Embryonic facial prominence (tissue), 1 donor: ENCODE measurements at regions not wholly inside any gene's neighbourhood (a gene's known extent, or its start where the extent isn't known, plus 50 kb on each side); places are given as distances from the start of the nearest gene placed in this dataset.

Source experiments
- DNase-seq: peaks from one replicate; pipeline ENCODE4 v3.0.0-alpha.2; 2016; ENCODE audit errors: extremely low spot score

DNA sequence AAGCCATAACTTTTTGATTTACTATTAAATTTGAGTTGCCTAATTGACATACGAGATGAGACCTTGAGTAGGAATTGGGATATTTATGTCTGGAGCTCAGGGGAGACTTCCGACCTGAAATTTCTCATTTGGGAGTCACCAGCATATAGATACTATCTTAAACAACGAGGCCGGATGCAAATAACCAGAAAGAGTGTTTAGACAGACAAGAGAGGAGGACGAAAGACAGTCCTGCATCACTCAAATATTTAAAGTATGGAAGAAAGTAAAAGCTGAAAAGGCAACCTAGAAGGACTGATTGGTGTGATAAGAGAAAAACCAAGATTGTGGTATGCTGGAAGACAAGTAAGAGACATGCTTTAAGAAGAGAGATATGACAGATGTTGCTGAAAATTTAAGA, 675.0 kb upstream of the NUDT12 start:
- no peak for DNase-seq

DNA sequence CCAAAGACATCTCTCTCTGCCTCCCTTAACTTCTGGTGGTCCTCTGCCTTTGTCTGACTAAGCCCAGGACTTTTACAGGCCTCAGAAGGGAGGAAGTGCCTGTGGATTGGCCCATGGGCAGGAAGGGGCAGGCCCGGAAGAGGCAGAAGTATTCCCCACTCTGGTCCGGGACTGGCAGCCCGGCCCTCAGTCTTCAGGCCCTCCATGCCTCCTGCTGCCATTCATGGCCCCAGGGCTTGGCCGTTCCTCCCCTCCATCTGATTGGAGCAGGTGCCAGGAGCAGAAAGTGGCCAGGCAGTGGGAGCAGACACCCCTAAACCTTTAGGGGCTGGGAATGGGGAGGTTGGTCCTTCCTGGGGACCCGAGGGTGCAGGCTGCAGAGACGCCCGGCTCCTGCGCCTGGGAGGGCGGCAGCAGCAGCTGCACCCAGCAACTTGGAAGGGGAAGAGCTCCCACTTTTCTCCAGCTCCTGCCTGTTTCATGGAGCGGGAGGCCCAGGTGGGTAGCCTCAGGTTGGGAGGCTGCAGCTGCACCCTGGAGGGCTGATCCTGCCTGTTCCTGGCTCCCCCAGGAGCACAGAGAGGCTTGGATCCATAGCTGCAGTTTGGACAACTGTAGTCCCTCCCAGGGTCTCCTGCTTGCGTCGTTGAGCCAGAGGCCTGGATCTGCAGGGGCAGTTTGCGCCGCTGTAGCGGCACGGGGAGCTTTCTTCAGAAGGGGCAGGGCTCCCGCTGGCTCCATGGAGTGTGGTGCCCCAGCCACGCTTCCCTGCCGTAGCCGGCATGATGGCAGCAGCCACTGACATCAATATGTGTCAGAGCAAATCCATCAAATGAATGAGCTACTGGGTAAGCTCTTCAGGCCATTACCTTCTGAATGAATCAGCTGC, 661.5 kb upstream of the NUDT12 start:
- no peak for DNase-seq

DNA sequence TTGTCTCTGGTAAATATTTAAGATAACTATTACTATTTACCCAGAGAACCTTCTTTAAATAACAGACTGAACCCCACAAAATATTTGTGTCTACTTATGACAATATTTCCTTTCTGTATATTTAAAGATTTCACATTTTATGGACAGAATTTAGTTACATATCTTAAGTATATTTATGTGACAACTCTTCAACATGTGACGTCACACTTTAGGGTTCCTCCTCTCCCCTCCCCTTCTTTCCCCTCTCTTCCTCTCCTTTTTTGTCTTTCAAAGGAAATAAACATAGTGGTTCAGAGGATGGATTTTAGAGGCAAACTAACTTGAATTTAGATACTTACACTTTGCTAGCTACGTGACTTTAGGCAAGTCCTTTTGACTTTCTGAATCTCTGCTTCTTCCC, 655.6 kb upstream of the NUDT12 start:
- no peak for DNase-seq

DNA sequence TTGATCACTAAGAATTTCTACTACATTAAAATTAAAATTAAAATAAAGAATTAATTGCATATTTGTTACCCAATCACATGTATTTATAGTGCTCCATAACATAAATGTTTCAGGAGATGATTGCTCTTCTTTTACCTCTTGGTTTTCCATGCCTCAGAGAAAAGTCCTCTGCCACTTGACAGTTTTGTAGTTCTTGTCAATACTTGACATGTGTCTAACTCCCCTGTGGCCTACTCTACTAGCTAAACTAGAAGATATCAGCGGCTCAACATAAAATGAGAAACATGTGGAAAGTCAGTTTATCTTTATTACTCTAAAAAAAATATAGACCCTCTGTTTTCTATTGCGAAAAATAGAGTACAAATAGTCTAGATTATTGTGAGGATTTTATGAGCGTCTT, 650.6 kb upstream of the NUDT12 start:
- DNase-seq: no peak

GRCh38 chr5:104199771-104200170, 637.2 kb upstream of the NUDT12 start:
- DNase-seq: no peak

DNA sequence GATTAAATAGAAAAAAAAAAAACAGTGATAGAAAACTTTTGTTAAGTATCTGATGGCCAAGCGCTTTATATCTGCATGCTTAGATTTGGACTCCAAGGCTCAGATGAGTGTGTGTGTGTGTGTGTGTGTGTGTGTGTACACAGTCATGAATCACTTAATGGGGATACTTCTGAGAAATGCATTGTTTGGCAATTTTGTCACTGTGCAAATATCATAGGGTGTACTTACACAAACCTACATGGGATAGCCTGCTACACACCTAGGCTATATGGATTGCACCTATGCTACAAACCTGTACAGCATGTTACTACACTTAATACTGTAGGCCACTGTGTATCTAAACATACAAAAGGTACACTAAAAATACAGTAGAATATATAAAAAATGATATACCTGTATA, 635.6 kb upstream of the NUDT12 start:
- no peak for DNase-seq

DNA sequence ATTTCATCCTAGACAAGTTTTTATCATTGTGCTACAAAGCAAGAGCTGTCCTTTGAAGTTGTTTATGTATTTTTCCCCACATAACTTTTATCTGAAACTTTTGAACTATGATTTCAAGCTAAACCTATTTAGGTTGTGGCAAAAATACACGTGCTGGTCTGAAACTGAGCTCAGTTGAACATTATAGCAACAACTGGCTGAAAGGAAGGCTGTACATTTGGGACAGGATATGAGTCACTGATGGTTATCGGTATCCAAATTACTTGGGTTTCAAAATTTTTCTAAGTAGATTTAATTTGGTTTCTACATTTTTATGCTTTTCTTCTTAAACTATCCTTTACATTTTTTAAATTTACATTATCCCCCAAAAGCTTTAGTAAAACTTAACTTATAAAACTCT, 627.3 kb upstream of the NUDT12 start:
- DNase-seq: no peak

- DNase-seq: no peak
Observed at GRCh38 chr5:104189031-104189430, 626.4 kb upstream of the NUDT12 start.

GRCh38 chr5:104187656-104188055, 625.1 kb upstream of the NUDT12 start:
- no peak for DNase-seq

DNA sequence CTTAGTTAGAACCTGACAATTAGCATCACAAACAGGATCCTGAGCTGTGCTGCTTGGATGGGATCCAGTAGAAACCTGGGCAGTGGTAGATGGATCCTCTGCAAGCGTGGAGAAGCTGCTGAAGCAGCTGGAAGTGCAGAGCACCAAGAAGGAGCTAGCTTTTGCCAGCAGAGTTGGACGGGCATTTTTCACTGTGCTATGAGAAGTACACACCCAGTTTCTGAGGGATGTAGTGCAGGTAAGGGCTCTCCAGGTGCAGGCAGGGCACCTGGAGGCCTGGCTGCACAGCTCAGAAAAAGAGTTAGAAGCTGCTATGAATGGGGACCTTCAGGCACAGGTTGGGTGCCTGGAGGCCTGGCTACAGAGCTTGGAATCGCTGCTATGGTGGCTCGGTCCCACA, 623.9 kb upstream of the NUDT12 start:
- DNase-seq: no peak

- DNase-seq: no peak
Observed at GRCh38 chr5:104186100-104186499, 623.5 kb upstream of the NUDT12 start.

DNA sequence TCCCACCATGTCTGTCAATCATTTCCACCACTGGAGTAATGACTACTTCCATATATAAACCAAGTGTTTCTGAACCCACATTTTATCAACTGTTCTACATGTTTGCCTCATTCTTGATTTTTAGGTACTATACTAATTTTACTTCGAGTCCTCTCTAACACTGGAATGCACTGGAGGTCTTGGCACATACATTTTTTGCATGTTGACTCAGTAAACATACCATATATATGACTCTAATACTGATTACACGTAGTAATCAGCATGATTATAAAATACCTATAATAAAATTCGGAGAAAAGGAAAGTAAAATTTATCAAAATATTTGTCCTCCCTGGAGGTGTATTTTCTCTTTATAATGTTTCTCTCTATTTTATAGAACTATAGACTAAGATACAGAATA, 621.7 kb upstream of the NUDT12 start:
- no peak for DNase-seq

GRCh38 chr5:104178829-104179456, 616.4 kb upstream of the NUDT12 start:
- DNase-seq: no peak

GRCh38 chr5:104178066-104178465, 615.5 kb upstream of the NUDT12 start:
- DNase-seq: no peak

DNA sequence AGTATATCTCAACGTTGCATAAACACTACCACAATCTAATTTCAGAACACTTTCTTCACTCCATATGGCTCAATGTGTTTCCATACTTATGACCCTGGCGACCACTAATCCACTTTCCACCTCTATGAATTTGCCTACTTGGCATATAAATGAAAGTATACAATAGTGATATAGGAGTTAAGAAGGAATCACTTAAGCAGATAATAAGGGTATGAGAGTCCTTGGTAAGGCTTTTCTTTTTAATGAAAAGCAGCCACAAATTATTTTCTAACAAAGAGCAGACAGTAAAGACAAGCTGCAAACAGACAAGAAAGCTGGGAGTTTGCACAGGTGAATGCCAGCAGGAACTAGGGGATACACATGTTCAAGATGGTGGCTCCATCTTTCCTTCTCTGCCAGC, 615.1 kb upstream of the NUDT12 start:
- DNase-seq: no peak

GRCh38 chr5:104172976-104173375, 610.4 kb upstream of the NUDT12 start:
- no peak for DNase-seq

DNA sequence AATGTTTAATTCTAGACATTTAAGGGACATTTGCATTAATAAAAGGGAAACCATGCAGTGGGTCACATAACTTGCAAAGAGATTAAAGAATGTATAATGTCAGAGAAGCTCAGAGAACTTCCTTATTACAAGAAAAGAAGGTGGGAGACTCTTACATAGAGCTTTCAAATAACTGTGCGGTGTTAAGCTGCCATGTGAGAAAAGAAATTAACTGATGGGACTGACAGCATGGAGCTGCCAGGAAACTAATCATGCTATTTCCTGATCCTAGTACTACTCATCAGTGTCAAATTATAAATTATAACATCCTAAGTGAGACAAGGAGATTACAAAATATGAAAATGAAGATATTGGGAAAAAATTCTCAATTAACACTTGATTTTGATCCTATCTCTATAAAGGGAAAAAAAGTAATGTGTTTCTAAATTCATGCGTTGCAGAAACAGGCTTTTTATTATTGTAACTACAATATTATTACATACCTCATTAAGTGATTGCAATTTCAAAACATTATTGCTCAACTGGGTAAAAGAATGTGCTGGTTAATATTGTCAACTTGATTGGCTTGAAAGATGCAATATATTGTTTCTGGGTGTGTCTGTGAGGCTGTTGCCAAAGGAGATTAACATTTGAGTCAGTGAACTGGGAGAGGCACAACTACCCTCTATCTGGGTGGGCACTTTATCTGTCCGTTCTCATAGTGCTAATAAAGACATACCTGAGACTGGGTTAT, 609.5 kb upstream of the NUDT12 start:
- no peak for DNase-seq

DNA sequence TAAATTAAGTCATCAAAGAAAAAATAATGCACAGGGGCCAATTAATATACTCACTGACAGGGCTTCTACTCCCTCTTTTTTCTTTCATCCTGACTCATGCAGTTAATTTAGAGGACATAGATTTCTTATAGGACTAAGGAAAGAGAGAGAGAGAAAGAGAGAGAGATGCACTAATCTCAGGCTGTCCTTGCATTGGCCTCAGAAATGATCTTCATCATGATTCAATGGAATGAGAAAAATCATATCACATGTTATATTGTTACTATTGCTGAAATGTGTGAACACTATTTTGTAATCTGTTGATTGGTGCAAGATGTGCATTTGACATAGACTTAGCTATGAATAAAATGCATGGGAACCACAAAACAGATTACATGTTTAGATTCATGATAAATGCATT, 608.3 kb upstream of the NUDT12 start:
- DNase-seq: no peak

GRCh38 chr5:104146652-104147051, 584.1 kb upstream of the NUDT12 start:
- DNase-seq: no peak

DNA sequence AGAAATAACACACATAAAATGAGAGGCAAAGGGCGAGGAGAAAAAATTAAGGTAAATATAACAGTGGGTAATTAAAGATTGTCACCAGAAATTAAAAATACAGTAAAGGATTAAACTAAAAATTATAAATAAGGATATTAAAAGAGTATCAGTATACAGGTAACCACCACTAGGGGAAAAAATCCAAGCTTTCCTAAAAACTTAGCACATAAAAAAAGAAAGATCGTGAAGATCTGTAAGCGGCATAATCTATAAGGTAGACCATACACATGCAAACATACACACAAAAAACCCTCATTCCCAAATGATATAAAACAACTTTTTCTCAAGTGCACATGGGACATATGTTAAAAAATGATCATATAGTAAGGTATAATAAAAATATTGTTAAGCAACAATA, 577.3 kb upstream of the NUDT12 start:
- no peak for DNase-seq

DNA sequence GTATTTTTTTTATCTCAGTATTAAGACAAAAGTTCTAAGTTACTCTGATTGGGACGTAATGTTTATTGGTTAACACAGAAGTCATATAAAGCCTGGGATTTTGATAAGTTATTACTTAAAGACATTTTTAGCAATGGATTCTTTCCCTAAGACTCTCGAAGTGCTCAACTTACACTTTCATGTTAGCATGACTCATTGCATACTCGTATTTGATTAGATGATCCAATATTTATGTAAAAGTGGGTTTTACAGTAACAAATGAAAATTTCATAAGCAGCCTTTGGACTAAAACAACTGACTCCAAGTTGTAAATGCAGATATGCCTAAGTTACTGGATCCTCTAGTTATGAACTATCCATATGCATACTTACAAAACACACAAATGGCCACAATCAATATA, 567.7 kb upstream of the NUDT12 start:
- DNase-seq: no peak

- no peak for DNase-seq
Observed at GRCh38 chr5:104128348-104128747, 565.8 kb upstream of the NUDT12 start.

GRCh38 chr5:104126980-104127379, 564.4 kb upstream of the NUDT12 start:
- DNase-seq: no peak
